ENCODE measurements at regions not wholly inside any gene's neighbourhood (a gene's known extent, or its start where the extent isn't known, plus 50 kb on each side); places are given as distances from the start of the nearest gene placed in this dataset.

- DNase-seq (ENCODE audit: low read depth): no peak
These were observed 1159.5 kb upstream of the AUTS2 start for GRCh38 chr7:68438811-68439210.

- no peak for DNase-seq (ENCODE audit: low read depth)
These were observed 1158.4 kb upstream of the AUTS2 start for GRCh38 chr7:68439897-68440296.

DNA sequence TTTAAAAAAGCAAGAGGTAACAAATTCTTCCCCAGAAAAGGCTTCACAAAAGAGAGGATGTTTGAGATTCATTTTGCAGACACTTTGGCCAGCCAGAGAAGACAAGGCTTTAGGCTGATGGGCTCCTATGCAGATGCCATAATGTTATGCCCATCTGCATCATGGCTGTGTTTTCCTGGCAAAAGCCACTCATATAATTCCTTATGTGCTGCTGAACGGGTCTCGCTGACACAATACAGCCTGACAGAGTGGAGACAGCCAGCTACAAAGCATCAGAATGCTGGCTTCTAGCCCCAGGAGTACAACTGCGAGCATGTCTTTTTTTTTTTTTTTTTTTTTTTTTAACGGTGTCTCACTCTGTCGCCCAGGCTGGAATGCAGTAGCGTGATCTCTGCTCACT is 1157.4 kb upstream of the AUTS2 start:
- no peak for DNase-seq (ENCODE audit: low read depth)

DNA sequence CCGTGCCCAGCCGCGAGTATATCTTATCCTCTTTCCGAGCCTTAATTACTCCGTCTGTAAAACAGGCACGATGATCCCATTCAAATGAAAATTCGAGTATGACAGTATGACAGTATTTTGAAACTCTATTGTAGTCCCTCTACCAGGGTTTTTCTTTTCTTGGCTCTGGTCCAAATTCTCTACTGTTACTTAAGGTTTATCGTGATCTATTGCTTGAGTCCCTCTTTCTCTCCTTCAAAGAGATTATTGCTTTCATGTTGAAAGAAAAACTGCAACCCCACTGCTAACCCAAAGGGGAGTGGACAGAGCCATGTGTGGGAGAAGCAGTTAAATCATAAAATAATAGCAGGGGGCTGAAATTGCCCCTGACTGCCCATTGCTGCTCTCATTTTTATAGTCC is 1156.6 kb upstream of the AUTS2 start:
- no peak for DNase-seq (ENCODE audit: low read depth)

- DNase-seq (ENCODE audit: low read depth): no peak
These were observed 1155.2 kb upstream of the AUTS2 start for GRCh38 chr7:68442931-68443631.

DNA sequence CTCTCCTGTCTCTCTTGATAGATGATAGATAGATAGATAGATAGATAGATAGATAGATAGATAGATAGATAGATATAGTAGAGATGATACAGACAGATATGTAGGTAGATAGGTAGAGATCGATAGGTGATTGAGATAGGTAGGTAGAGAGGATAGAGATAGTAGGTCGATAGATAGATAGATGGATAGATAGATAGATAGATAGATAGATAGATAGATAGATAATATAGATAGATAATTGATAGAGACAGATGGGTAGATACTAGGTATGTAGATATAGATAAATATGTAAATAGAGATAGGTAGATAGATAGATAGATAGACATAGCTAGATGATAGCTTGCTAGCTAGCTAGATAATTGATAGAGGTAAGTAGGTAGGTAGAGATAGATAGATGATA is 1154.2 kb upstream of the AUTS2 start:
- DNase-seq (ENCODE audit: low read depth): no peak

DNA sequence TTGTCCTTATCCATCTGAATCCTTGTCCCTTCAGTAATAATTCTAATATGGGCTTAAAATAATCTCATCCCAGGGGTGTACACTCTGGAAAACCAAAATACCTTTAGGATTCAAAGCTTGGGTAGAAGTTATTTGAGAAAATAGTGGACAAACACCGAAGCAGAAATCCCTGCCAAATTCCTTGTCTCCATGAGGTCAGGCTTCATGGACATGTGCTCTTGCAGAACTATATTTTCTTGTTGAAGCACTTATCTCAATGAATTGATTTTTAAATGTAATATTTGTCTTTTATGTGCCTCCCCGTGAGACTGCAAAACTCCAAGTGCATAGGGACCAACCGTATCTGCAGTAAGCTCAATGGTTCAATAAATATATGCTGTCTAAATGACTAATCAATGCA is 1153.3 kb upstream of the AUTS2 start:
- no peak for DNase-seq (ENCODE audit: low read depth)

- DNase-seq (ENCODE audit: low read depth): no peak
These were observed 1152.1 kb upstream of the AUTS2 start for GRCh38 chr7:68446183-68446582.

- no peak for DNase-seq (ENCODE audit: low read depth)
These were observed 1149.2 kb upstream of the AUTS2 start for GRCh38 chr7:68449099-68449498.

- no peak for DNase-seq (ENCODE audit: low read depth)
These were observed 1148.5 kb upstream of the AUTS2 start for GRCh38 chr7:68449816-68450215.

DNA sequence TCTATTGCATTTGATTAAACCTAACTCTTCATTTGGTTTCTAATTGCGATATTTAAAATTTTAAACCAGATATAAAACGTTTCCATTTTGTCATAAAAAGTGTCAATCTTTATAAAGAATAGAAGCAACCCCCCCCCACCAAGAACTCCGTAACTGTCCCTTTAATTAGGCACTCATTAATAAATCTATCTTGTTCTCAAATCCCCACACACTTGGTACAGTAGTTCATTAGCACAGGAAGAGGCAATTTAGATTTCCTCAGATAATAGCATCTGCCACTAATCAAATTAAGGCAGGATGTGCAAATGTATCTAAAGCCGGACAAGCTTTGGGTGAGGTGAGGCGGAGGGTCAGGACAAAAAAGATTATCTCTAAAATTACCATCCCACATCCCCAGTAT is 1143.3 kb upstream of the AUTS2 start:
- no peak for DNase-seq (ENCODE audit: low read depth)

- DNase-seq (ENCODE audit: low read depth): no peak
These were observed 1141.8 kb upstream of the AUTS2 start for GRCh38 chr7:68456469-68456868.

GRCh38 chr7:68457481-68457880 is 1140.8 kb upstream of the AUTS2 start:
- no peak for DNase-seq (ENCODE audit: low read depth)

GRCh38 chr7:68458010-68458908 is 1140.0 kb upstream of the AUTS2 start:
- no peak for DNase-seq (ENCODE audit: low read depth)

DNA sequence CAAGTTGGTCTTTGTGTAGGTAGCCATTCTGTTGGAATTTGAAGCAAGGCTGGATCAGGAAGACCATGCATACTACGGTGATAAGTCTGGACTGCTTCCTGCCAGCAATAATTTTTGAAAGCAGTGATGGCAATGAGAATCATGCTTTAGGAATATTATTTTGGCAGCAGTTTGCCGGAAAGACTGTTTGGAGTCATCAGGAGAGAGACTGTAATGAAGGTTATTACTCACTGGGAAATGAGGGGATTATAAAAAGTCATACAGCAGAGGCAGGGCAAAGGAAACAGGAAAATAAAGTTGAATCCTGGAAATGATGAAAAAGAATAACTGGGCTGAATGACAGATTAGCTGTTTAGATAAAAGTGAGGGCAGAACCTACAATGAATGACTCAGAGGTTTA is 1136.8 kb upstream of the AUTS2 start:
- DNase-seq (ENCODE audit: low read depth): no peak

DNA sequence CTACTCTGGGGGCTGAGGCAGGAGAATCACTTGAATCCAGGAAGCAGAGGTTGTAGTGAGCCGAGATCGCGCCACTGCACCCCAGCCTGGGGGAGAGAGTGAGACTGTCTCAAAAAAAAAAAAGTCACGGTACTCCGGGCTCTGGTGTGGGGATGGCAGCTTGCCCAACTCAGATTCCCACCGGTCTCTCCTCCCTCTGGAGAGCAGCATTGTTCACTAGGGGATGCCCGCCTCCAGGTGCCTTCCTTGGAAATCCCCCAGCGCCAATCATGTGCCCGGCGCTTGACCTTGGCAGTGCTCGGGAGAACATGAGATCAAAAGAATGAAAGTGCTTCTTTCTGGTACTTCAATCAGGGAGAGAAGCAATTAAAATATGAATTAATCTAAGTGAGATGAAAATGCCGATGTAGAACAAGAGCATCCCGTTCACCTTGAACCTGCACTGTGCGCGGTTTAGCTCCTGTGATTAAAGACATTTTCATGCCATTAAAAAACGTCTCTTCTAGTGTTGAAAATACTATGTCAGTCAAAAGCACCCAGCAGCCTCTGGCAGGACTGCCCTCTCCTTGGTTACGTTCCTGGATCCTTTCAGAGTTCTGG is 1127.3 kb upstream of the AUTS2 start:
- DNase-seq (ENCODE audit: low read depth): no peak

GRCh38 chr7:68472688-68473087 is 1125.6 kb upstream of the AUTS2 start:
- no peak for DNase-seq (ENCODE audit: low read depth)

DNA sequence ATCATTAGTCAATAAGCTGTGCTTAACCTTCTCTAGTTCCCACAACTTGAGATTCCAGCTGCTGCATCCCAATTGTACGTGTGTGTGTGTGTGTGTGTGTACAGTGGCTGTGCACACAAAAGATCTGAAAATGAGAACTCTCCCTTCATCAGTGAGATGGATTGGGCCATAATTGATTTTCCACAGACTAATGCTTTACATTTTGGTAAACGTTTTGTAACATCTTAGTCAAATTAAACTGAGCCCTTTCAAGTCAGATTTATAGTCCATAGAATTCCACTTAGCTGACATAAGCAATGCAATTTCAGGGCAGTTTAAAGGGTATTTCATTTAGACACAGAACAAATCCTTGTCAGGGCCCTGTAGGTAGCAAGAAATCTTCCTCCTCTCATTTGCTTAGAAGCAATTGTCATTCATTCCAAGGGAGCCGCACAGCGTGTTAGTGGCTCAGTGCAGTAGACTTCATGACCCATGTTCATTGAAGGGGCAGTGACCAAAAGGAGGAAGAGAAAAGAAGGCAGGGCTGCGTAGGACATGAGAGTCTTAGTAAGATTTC is 1123.5 kb upstream of the AUTS2 start:
- no peak for DNase-seq (ENCODE audit: low read depth)

GRCh38 chr7:68476966-68477365 is 1121.3 kb upstream of the AUTS2 start:
- DNase-seq (ENCODE audit: low read depth): no peak

GRCh38 chr7:68478326-68478725 is 1119.9 kb upstream of the AUTS2 start:
- no peak for DNase-seq (ENCODE audit: low read depth)

GRCh38 chr7:68482800-68483199 is 1115.5 kb upstream of the AUTS2 start:
- no peak for DNase-seq (ENCODE audit: low read depth)

- DNase-seq (ENCODE audit: low read depth): no peak
These were observed 1113.5 kb upstream of the AUTS2 start for GRCh38 chr7:68484731-68485130.

All from stimulated activated CD8-positive, alpha-beta memory T cell treated with anti-CD3 and anti-CD28 coated beads, Interleukin-15, amount 100 ng/mL, for 1 hour (primary cell).